ENCODE measurements at regions not wholly inside any gene's neighbourhood (a gene's known extent, or its start where the extent isn't known, plus 50 kb on each side); places are given as distances from the start of the nearest gene placed in this dataset.

DNA sequence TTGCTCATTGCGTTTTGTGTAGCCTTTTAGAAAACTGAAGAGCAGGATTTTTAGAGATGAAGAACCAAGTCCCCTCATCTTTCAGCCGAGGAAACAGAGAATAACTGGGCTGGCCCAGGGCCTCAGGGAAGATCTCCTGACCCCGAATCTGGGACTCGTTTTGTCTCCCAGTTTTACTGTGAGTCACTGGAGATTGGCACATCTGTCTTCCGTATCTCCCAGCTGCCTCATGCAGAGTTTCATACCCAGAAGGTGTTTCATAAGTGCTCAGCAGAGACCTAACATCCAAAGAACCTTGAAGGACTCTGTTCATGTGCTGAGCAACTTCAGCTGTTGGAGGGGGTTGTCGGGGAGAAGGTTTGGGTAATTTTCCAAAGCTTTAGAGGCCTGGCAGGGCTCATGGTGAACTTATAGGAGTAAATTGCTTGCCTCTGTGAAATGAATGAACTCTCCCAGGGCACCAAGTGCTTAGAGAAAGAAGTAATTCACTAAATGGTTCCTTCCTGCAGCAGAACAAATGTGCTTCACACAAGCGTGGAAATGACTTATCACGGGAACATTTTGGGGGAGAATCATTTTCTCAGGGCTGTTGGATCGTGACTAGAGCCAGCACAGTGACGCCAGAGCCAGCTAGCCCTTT, 121.4 kb downstream of the FAM43A start:
- DNase-seq: no peak

DNA sequence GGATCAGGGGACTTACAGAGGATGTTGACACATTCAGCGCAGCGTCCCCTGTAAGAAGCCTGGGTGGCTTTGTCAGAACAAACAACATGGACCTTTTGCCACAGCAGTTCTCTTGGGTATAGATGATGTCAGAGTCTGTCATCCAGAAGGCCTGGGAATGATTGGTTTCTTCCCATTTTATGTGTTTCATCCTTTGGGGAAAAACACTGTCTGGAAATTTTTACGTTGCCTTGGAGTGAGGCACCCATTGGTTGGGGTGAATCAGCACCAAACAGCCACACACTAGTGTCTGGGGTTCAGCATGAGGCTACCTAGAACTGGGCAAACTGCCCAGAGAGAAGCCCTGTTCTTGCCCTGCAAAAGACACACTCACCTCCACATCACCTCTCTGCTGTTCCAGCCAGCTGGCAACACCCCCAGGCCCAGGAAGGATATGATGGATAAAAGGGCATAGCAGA, 123.0 kb downstream of the FAM43A start:
- DNase-seq: no peak

DNA sequence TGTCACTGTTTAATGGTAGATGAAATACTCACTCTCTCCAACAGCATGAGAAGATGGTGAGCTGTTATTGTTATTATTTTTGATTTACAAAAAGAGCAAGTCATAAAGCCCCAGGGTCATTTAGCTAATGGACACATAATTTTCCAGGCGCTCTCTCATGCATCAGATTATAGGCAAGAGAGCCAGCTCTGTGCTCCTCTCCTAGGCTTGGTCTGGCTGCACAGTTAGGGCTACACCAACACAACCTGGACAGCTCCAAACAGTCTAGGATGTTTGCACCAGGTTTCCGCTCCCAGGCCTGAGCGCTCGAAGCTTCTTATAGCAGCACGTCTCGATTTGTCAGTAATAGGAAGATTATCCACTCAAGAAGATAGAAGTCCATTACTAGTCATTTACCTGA, 123.7 kb downstream of the FAM43A start:
- no peak for DNase-seq

GRCh38 chr3:194810076-194810475, 124.4 kb downstream of the FAM43A start:
- DNase-seq: no peak

DNA sequence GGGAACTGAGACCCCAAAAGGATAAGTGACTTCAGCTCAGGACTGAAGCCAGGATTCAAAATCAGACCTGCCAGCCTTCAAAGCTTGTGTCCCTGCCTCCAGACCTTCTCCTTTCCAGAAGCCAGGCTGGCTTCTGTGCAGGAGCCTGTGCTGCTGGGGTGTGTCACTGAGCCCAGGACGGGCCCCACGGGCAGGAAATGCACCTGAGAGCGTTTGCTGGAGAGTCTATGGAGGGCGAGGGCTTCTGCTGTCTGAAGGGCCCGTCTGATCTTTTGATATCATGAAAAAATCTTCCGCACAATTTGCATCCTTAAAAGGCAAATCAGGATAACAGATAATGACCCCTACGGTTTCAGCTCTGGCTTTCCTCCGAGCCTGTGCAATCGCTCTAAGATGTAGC, 125.4 kb downstream of the FAM43A start:
- DNase-seq: no peak

DNA sequence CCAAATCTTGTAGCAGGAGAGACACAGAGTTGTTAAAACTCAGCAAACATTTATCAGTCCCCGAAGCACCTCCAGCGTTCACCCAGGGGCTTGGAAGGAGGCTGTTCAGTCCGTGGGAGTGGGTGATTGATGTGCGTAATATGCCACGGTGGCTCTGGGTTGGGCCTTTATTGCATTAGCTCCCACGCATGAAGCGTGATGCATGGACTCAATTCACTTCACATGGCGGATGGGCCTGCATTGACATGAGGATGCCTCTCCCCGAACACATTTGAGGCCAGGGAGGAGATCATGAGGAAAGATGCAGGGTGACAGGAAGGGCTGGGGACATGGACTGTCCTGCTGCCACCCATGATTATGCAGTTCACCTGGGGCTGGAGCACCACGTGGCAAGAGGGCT, 126.5 kb downstream of the FAM43A start:
- DNase-seq: no peak

DNA sequence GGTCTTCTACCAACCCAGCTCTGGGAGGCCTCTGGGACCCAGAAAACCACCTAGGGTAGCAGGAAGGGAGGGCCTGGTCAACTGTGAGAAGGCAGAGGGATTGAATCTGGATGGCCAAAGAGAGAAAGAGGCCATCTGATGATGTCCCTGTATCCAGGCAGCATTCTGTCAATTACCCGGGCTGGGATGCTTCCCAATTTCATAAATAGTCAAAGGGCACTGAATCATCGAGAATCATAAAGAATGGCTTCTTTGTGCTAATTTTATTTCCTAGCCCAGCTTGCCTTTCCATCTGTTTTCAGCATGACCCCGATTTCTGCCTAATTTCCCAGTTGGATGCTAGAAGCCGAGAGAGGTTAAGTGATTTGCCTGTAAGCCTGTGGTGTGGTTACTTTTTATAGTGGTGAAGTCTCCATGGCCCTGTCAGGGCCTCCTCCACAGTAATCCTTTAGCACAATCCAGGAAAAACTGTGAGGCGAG, 129.2 kb downstream of the FAM43A start:
- no peak for DNase-seq

DNA sequence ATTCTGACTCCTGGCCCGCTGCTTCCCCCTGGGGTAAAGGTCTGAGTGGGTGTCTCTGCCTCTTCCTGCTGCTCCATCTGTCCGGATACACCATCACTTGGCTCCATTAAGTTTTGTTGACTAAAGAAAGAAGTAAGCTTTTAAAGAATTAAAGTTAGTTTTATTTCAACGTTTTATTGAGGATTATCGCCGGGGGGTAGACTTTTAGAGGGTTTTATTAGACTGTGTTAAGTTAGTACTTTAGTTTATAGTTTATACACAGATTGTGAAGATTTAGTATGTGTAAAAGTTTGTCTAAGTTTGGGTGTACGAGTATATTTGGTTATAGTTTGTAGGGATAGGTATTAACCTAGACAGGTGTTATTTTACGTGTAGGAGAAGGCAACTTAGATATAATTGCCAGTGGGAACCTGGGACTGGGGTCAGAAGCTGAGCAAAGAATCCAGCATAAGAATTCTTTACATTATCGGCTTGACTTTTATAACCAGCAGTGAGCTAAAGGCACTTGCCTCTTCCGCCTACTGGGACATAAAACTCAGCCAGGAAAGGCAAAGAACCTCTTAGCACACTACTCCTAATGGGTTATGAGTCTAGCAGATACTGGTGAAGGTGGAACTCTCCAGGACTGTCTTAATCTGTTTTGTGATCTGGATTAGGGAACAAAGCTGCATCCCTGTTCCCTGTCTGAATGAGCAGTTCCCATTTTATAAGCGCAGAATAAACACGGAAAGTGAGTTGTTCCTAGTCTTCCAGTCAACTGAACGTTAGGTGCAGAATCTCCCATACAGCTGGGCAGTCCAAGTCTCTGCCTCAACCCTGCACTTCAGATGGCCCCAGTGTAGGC, 131.3 kb downstream of the FAM43A start:
- no peak for DNase-seq

DNA sequence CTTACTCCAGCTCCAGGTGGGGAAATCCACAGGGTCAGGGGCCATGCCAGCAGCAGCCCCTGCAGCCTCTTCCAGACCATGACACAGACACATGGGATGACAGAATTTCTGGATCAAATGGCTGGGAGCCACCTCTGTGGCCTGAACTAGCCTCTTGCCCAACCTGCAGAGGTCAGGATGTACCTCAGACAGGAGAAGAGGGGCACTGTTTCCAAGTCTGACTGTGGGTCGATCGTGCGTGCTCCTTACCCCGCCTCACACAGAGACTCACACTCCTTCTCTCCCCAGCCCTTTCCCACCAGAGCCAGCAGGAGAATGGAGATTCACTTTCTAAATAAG, 131.9 kb downstream of the FAM43A start:
- DNase-seq: no peak

GRCh38 chr3:194817936-194818335, 132.3 kb downstream of the FAM43A start:
- no peak for DNase-seq

DNA sequence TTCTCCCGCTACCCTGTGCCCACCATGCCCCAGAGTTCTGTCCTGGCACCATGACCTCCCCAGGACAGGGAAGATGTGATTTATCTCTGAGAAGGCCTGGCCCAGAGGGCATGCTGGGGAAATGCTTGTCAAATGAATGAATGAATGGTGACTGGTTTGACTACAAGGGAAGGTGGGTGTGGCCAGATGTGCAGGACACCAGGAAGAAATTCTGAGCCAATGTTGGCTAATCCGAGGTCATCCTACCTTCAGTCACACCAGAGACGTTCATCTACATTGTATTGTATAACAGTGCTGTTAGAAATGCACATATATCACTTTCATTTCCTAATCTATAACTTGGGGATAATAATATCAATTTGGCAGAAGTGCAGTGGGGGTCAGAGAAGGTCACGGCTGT, 138.4 kb downstream of the FAM43A start:
- DNase-seq: no peak

- no peak for DNase-seq
Observed at GRCh38 chr3:194824701-194825111, 139.0 kb downstream of the FAM43A start.

DNA sequence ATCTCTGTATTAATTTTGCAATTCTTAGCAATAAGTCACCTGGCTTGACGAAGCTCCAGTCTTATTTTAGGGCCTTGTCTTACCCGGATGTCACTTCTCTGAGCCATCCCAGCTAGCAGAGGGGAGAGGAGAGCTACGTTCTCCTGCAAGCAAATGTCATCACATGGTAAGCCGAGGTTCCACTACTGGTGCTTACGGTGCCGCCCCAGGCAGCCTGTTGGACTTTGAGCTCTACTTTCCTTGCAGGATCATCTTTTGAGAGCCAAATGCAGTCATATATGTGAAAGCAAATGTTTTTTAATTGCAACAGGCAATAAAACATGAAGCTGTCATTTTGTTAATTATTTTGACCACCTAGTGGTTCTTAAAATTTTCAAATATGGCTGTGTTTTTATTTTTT, 140.9 kb downstream of the FAM43A start:
- DNase-seq: no peak

- DNase-seq: no peak
Observed at GRCh38 chr3:194827486-194827885, 141.8 kb downstream of the FAM43A start.

- no peak for DNase-seq
Observed at GRCh38 chr3:194828116-194828515, 142.4 kb downstream of the FAM43A start.

GRCh38 chr3:194828926-194829325, 143.2 kb downstream of the FAM43A start:
- no peak for DNase-seq

DNA sequence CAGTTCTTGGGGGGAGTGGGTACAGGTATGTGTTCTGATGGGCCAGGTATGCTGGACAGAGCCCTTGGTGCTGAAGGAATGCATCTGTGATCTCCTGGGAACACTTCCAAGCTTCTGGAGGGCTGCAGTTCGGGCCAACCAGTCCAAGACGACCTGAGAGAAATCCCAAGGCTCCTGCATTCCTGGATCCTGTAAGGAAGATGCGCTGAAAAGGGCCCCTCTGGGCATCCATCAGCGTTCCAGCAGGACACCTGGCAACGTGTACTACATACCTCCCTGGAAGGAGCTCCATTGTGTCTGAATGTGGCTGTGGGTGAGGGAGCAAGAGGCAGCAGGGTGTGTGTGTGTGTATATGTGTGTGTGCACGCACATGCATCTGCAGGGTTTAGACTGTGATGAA, 144.7 kb downstream of the FAM43A start:
- DNase-seq: no peak

- no peak for DNase-seq
Observed at GRCh38 chr3:194830978-194831377, 145.3 kb downstream of the FAM43A start.

- DNase-seq: no peak
Observed at GRCh38 chr3:194832346-194833104, 146.8 kb downstream of the FAM43A start.

DNA sequence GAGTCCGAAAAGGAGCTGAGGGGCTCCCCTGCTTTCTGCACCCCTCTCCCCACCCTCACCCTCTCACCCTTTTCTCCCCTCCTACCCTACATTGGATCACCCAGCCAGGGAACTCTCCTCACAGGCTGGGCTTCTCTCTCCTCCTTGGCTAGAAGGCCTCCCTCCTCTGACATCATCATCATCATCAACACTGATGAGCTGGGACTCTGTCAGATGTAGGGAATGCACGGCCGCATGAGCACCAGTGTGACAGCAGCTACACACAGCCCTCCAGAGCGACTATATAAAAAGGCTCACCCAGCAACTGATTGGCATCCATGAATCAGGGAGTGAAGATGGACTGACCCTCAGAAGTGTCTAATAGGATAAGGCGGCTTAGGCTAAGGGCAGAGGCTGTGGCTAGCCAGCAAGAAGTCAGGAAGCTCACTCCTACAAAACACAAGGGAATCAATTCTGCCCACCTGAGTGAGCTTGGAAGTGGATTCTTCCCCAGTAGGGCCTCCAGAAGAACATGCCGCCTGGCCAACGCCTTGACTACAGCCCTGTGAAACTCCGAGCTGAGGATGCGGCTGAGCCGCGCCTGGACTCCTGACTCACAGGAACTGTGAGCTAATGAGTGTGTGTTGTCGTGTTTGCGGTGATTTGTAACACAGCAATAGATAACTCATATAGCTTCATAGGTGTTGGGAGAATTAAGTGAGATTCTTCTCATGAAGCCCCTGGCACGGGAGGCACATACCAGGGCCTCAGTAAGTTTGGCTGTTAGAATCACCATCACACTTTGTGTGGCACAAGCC, 147.6 kb downstream of the FAM43A start:
- no peak for DNase-seq

DNA sequence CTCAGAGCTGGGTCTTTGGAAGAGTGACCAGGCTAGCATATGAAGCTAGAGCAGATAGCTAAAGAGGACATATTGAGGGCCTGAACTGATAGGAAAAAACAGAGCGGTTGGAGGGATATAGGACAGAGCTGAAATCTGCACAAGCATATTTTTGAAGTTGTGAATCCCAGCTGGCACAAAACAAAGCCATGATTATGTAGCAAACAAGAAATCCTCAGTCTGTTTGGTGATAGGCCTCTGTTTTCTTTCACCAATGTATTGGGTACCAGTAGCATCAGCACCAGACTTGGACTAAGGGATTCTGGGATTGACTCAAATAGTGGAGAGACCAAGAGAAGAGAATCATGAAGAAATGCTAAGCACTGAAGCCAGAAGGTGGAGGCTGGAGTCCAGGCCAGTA, 151.0 kb downstream of the FAM43A start:
- no peak for DNase-seq

GRCh38 chr3:194837457-194838127, 151.9 kb downstream of the FAM43A start:
- no peak for DNase-seq

Measured in GF-D8 (cell line).